ENCODE measurements at regions not wholly inside any gene's neighbourhood (a gene's known extent, or its start where the extent isn't known, plus 50 kb on each side); places are given as distances from the start of the nearest gene placed in this dataset.
"Not testable (repeated sequence)": the region's sequence is repeated elsewhere in the genome, so short reads cannot be mapped to it uniquely, and the experiment has no call there.

- ATAC-seq, DNase-seq: not testable (repeated sequence)
Measured at GRCh38 chr13:60657586-60657985, 260.6 kb downstream of the TDRD3 start.

GRCh38 chr13:60655256-60655655 is 258.2 kb downstream of the TDRD3 start:
- Mint-ChIP-seq H3K27me3 (no peaks in the 10 kb centered on the region), H3K36me3 (no peaks in the 10 kb centered on the region), H3K27ac (no peak overlapping the region), H3K4me3 (no peak overlapping the region), H3K4me1 (no peaks in the 10 kb centered on the region), H3K9me3 (peaks cover 0 to 8% (median 2%) of the 10 kb centered on the region in 11 donors)
- H3K27me3 ChIP-seq (ENCODE audit: control insufficient read depth in 2 of 2, insufficient read depth in 2 of 2, low read length in 2 of 2), result no peaks in the 10 kb centered on the region
- H3K9me3 ChIP-seq (ENCODE audit: control insufficient read depth in 2 of 3, low read length in 3 of 3), result no peaks in the 10 kb centered on the region
- intact Hi-C loops (cut with micrococcal nuclease), result no loop called here
- DNase-seq (no peak), ATAC-seq (no peak)
- no peaks in the 10 kb centered on the region for H3K4me1 ChIP-seq (ENCODE audit: control insufficient read depth in 2 of 2, insufficient read depth in 2 of 2, low read length in 2 of 2)
- H3K27ac ChIP-seq (ENCODE audit: low read depth, low read length), result no peak overlapping the region
- CTCF ChIA-PET, result no interaction called here
- POLR2A ChIA-PET, result no interaction called here
- no peaks in the 10 kb centered on the region for H3K36me3 ChIP-seq (ENCODE audit: control insufficient read depth in 2 of 3, insufficient read depth in 3 of 3, low read length in 3 of 3)
- H3K4me3 ChIP-seq (ENCODE audit: low read length), result no peak overlapping the region

More at GRCh38 chr13:60657586-60657985, 260.6 kb downstream of the TDRD3 start:
- POLR2A ChIA-PET; intact Hi-C loops (cut with micrococcal nuclease); H3K27ac Mint-ChIP-seq; H3K4me1 ChIP-seq (ENCODE audit: control insufficient read depth in 2 of 2, insufficient read depth in 2 of 2, low read length in 2 of 2); H3K27me3 ChIP-seq (ENCODE audit: control insufficient read depth in 2 of 2, insufficient read depth in 2 of 2, low read length in 2 of 2); H3K4me3 ChIP-seq (ENCODE audit: low read length); H3K9me3 ChIP-seq (ENCODE audit: control insufficient read depth in 2 of 3, low read length in 3 of 3); H3K36me3 ChIP-seq (ENCODE audit: control insufficient read depth in 2 of 3, insufficient read depth in 3 of 3, low read length in 3 of 3); CTCF ChIA-PET; H3K4me1 Mint-ChIP-seq; H3K4me3 Mint-ChIP-seq; H3K27ac ChIP-seq (ENCODE audit: low read depth, low read length); H3K27me3 Mint-ChIP-seq; H3K36me3 Mint-ChIP-seq: not testable (repeated sequence)
- peaks cover 0 to 12% (median 4%) of the 10 kb centered on the region in 11 donors for H3K9me3 Mint-ChIP-seq

DNA sequence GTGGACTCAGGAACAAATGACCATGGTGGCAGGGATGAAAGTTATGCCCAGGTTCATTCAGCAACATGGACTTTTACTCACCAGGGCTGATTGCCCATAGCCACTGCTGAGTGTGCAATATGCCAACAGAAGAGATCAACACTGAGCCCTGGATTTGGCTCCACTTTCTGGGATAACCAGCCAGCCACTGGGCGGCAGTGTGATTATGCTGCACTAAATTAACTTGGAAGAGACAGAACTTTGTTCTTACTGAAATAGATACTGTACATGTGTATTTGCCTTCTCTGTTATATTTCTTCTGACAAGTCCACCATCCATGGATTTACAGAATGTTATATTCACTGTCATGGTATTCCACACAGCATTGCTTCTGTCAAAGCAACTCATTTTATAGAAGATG is 257.4 kb downstream of the TDRD3 start:
- POLR2A ChIA-PET, result no interaction called here
- DNase-seq (no peak), ATAC-seq (no peak)
- Mint-ChIP-seq H3K4me1 (no peaks in the 10 kb centered on the region), H3K9me3 (peaks cover 0 to 6% (median 0%) of the 10 kb centered on the region in 11 donors), H3K4me3 (no peak overlapping the region), H3K27me3 (no peaks in the 10 kb centered on the region), H3K36me3 (no peaks in the 10 kb centered on the region), H3K27ac (no peak overlapping the region)
- intact Hi-C loops (cut with micrococcal nuclease), result no loop called here
- H3K27ac ChIP-seq (ENCODE audit: low read depth, low read length), result no peak overlapping the region
- no peaks in the 10 kb centered on the region for H3K36me3 ChIP-seq (ENCODE audit: control insufficient read depth in 2 of 3, insufficient read depth in 3 of 3, low read length in 3 of 3)
- no peaks in the 10 kb centered on the region for H3K27me3 ChIP-seq (ENCODE audit: control insufficient read depth in 2 of 2, insufficient read depth in 2 of 2, low read length in 2 of 2)
- no peaks in the 10 kb centered on the region for H3K4me1 ChIP-seq (ENCODE audit: control insufficient read depth in 2 of 2, insufficient read depth in 2 of 2, low read length in 2 of 2)
- CTCF ChIA-PET, result no interaction called here
- H3K4me3 ChIP-seq (ENCODE audit: low read length), result no peak overlapping the region
- no peaks in the 10 kb centered on the region for H3K9me3 ChIP-seq (ENCODE audit: control insufficient read depth in 2 of 3, low read length in 3 of 3)

DNA sequence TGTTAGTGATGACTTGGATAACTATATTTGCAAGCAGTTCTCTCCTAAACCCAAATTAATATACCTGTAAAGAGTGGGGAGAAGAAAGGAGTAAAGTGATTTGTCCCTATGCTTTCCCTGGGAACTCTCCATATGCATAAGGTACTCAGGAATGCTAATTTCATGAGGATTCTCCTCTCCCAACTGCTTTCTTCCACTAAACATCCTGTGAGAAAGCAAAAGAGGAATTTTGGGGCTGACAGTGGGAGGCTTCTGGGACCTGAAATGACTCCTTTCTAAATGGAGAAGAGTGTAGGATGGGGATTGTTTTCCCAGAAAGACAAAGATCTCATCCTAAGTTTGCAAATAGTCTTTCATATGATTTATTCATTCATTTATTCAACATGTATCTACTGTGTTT is 250.5 kb downstream of the TDRD3 start:
- CTCF ChIA-PET, result no interaction called here
- POLR2A ChIA-PET, result no interaction called here
- no peak for DNase-seq
- Mint-ChIP-seq H3K9me3 (peaks cover 0 to 12% (median 0%) of the 10 kb centered on the region in 11 donors), H3K27ac (no peak overlapping the region), H3K27me3 (peaks cover 0 to 25% (median 3%) of the 10 kb centered on the region in 5 donors), H3K4me1 (no peaks in the 10 kb centered on the region), H3K36me3 (peaks cover 0 to 6% (median 0%) of the 10 kb centered on the region in 5 donors), H3K4me3 (no peak overlapping the region)
- Histone ChIP-seq H3K27me3 (ENCODE audit: control insufficient read depth in 2 of 2, insufficient read depth in 2 of 2, low read length in 2 of 2) (no peaks in the 10 kb centered on the region), H3K27ac (ENCODE audit: low read depth, low read length) (no peak overlapping the region), H3K4me3 (ENCODE audit: low read length) (no peak overlapping the region), H3K9me3 (ENCODE audit: control insufficient read depth in 2 of 3, low read length in 3 of 3) (no peaks in the 10 kb centered on the region), H3K36me3 (ENCODE audit: control insufficient read depth in 2 of 3, insufficient read depth in 3 of 3, low read length in 3 of 3) (no peaks in the 10 kb centered on the region), H3K4me1 (ENCODE audit: control insufficient read depth in 2 of 2, insufficient read depth in 2 of 2, low read length in 2 of 2) (no peaks in the 10 kb centered on the region)
- ATAC-seq, result no peak
- intact Hi-C loops (cut with micrococcal nuclease), result no loop called here

- intact Hi-C loops (cut with micrococcal nuclease), result no loop called here
- no peak for ATAC-seq
- Histone ChIP-seq H3K4me1 (ENCODE audit: control insufficient read depth in 2 of 2, insufficient read depth in 2 of 2, low read length in 2 of 2) (no peaks in the 10 kb centered on the region), H3K4me3 (ENCODE audit: low read length) (no peak overlapping the region), H3K27ac (ENCODE audit: low read depth, low read length) (no peak overlapping the region), H3K27me3 (ENCODE audit: control insufficient read depth in 2 of 2, insufficient read depth in 2 of 2, low read length in 2 of 2) (no peaks in the 10 kb centered on the region), H3K36me3 (ENCODE audit: control insufficient read depth in 2 of 3, insufficient read depth in 3 of 3, low read length in 3 of 3) (no peaks in the 10 kb centered on the region), H3K9me3 (ENCODE audit: control insufficient read depth in 2 of 3, low read length in 3 of 3) (no peaks in the 10 kb centered on the region)
- Mint-ChIP-seq H3K4me3 (no peak overlapping the region), H3K27me3 (peaks cover 0 to 27% (median 3%) of the 10 kb centered on the region in 5 donors), H3K9me3 (peaks cover 0 to 12% (median 0%) of the 10 kb centered on the region in 11 donors), H3K36me3 (peaks cover 0 to 6% (median 0%) of the 10 kb centered on the region in 5 donors), H3K27ac (no peak overlapping the region), H3K4me1 (no peaks in the 10 kb centered on the region)
- CTCF ChIA-PET, result no interaction called here
- POLR2A ChIA-PET, result no interaction called here
- no peak for DNase-seq
Measured at GRCh38 chr13:60646620-60647019, 249.6 kb downstream of the TDRD3 start.

DNA sequence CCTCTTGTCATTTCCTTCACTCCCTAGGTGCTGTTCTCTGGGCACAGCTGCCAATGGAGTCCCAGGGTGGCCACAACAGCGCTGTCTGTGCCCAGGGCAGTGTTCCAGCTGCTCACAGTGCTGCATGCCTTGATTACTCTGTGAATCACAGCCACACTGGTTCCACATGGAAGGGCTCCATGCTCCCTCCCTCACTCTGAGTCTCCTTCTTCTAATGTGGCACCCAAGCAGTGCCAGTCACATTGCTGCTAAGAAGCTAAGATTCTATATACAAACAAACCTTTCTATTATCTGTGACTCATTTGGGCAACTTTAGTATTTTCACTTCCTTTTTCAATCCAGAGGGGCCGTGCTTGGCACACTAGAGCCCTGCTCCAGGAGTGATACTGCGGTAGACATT is 248.7 kb downstream of the TDRD3 start:
- Mint-ChIP-seq H3K27me3 (peaks cover 0 to 27% (median 3%) of the 10 kb centered on the region in 5 donors), H3K4me1 (no peaks in the 10 kb centered on the region), H3K4me3 (no peak overlapping the region), H3K9me3 (peaks cover 0 to 12% (median 0%) of the 10 kb centered on the region in 11 donors), H3K36me3 (peaks cover 0 to 6% (median 0%) of the 10 kb centered on the region in 5 donors), H3K27ac (no peak overlapping the region)
- Histone ChIP-seq H3K27me3 (ENCODE audit: control insufficient read depth in 2 of 2, insufficient read depth in 2 of 2, low read length in 2 of 2) (no peaks in the 10 kb centered on the region), H3K27ac (ENCODE audit: low read depth, low read length) (no peak overlapping the region), H3K4me1 (ENCODE audit: control insufficient read depth in 2 of 2, insufficient read depth in 2 of 2, low read length in 2 of 2) (no peaks in the 10 kb centered on the region), H3K36me3 (ENCODE audit: control insufficient read depth in 2 of 3, insufficient read depth in 3 of 3, low read length in 3 of 3) (no peaks in the 10 kb centered on the region), H3K9me3 (ENCODE audit: control insufficient read depth in 2 of 3, low read length in 3 of 3) (no peaks in the 10 kb centered on the region), H3K4me3 (ENCODE audit: low read length) (no peak overlapping the region)
- ATAC-seq (no peak), DNase-seq (no peak)
- POLR2A ChIA-PET, result no interaction called here
- intact Hi-C loops (cut with micrococcal nuclease), result no loop called here
- CTCF ChIA-PET, result no interaction called here

DNA sequence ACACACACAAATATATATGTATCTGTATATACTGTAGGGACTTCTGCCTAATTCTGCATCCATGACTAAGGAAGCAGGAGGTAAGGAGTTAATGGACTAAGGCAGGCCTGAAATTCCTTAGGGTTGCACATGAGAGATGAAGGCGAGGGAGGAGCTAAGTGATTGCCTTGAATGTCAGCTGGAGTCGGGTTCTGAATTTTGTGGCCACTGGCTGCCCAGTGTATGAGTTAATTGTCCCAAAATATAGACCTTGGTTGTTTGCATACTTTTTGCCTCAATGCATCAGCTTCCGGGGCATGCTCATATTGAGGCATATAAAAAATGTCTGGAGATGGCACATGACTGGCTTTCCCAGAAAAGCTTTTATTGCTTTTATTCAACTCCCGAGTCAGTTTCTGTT is 245.5 kb downstream of the TDRD3 start:
- Histone ChIP-seq H3K36me3 (ENCODE audit: control insufficient read depth in 2 of 3, insufficient read depth in 3 of 3, low read length in 3 of 3) (no peaks in the 10 kb centered on the region), H3K9me3 (ENCODE audit: control insufficient read depth in 2 of 3, low read length in 3 of 3) (no peaks in the 10 kb centered on the region), H3K4me1 (ENCODE audit: control insufficient read depth in 2 of 2, insufficient read depth in 2 of 2, low read length in 2 of 2) (no peaks in the 10 kb centered on the region), H3K4me3 (ENCODE audit: low read length) (no peak overlapping the region), H3K27ac (ENCODE audit: low read depth, low read length) (no peak overlapping the region), H3K27me3 (ENCODE audit: control insufficient read depth in 2 of 2, insufficient read depth in 2 of 2, low read length in 2 of 2) (no peaks in the 10 kb centered on the region)
- Mint-ChIP-seq H3K9me3 (peaks cover 0 to 12% (median 0%) of the 10 kb centered on the region in 11 donors), H3K27ac (no peak overlapping the region), H3K36me3 (peaks cover 0 to 6% (median 0%) of the 10 kb centered on the region in 5 donors), H3K27me3 (peaks cover 0 to 22% (median 4%) of the 10 kb centered on the region in 5 donors), H3K4me1 (no peaks in the 10 kb centered on the region), H3K4me3 (no peak overlapping the region)
- DNase-seq, result no peak
- POLR2A ChIA-PET, result no interaction called here
- no peak for ATAC-seq
- CTCF ChIA-PET, result no interaction called here
- intact Hi-C loops (cut with micrococcal nuclease), result no loop called here
